ENCODE measurements at regions not wholly inside any gene's neighbourhood (a gene's known extent, or its start where the extent isn't known, plus 50 kb on each side); places are given as distances from the start of the nearest gene placed in this dataset.
"Not testable (repeated sequence)": the region's sequence is repeated elsewhere in the genome, so short reads cannot be mapped to it uniquely, and the experiment has no call there.

GRCh38 chr7:84876061-84876821 is 310.6 kb downstream of the SEMA3D start:
- H3K9me3 ChIP-seq (ENCODE audit: severe bottlenecking): no peaks in the 10 kb centered on the region
- no peak overlapping the region for H3K4me3 ChIP-seq (ENCODE audit: severe bottlenecking)
- no peak for ATAC-seq (ENCODE audit: low read depth)
- TF ChIP-seq CTCF (IDR thresholded peaks at IDR 0.05; ENCODE audit: poor library complexity, severe bottlenecking): no peak
- H3K4me1 ChIP-seq (ENCODE audit: insufficient read depth, poor library complexity, severe bottlenecking): no peaks in the 10 kb centered on the region
- no peaks in the 10 kb centered on the region for H3K27me3 ChIP-seq (ENCODE audit: insufficient read depth, poor library complexity, severe bottlenecking)
- no peak for DNase-seq (ENCODE audit: low spot score)
- no peaks in the 10 kb centered on the region for H3K36me3 ChIP-seq (ENCODE audit: low read depth)
- H3K27ac ChIP-seq (ENCODE audit: poor library complexity, severe bottlenecking): no peak overlapping the region

- DNase-seq (ENCODE audit: low spot score) (no peak), ATAC-seq (ENCODE audit: low read depth) (no peak)
- Histone ChIP-seq H3K27ac (ENCODE audit: poor library complexity, severe bottlenecking) (no peak overlapping the region), H3K4me3 (ENCODE audit: severe bottlenecking) (no peak overlapping the region), H3K36me3 (ENCODE audit: low read depth) (no peaks in the 10 kb centered on the region), H3K4me1 (ENCODE audit: insufficient read depth, poor library complexity, severe bottlenecking) (no peaks in the 10 kb centered on the region), H3K9me3 (ENCODE audit: severe bottlenecking) (no peaks in the 10 kb centered on the region), H3K27me3 (ENCODE audit: insufficient read depth, poor library complexity, severe bottlenecking) (no peaks in the 10 kb centered on the region)
- no peak for TF ChIP-seq CTCF (IDR thresholded peaks at IDR 0.05; ENCODE audit: poor library complexity, severe bottlenecking)
Observed at GRCh38 chr7:84865560-84865959, 321.3 kb downstream of the SEMA3D start.

GRCh38 chr7:84857336-84857735 is 329.5 kb downstream of the SEMA3D start:
- Histone ChIP-seq H3K4me3 (ENCODE audit: severe bottlenecking) (no peak overlapping the region), H3K4me1 (ENCODE audit: insufficient read depth, poor library complexity, severe bottlenecking) (no peaks in the 10 kb centered on the region), H3K27me3 (ENCODE audit: insufficient read depth, poor library complexity, severe bottlenecking) (no peaks in the 10 kb centered on the region), H3K36me3 (ENCODE audit: low read depth) (no peaks in the 10 kb centered on the region), H3K27ac (ENCODE audit: poor library complexity, severe bottlenecking) (no peak overlapping the region), H3K9me3 (ENCODE audit: severe bottlenecking) (no peaks in the 10 kb centered on the region)
- ATAC-seq (ENCODE audit: low read depth): no peak
- no peak for TF ChIP-seq CTCF (IDR thresholded peaks at IDR 0.05; ENCODE audit: poor library complexity, severe bottlenecking)
- DNase-seq (ENCODE audit: low spot score): no peak

GRCh38 chr7:84855758-84856157 is 331.1 kb downstream of the SEMA3D start:
- H3K36me3 ChIP-seq (ENCODE audit: low read depth): no peaks in the 10 kb centered on the region
- no peaks in the 10 kb centered on the region for H3K9me3 ChIP-seq (ENCODE audit: severe bottlenecking)
- no peak for TF ChIP-seq CTCF (IDR thresholded peaks at IDR 0.05; ENCODE audit: poor library complexity, severe bottlenecking)
- no peaks in the 10 kb centered on the region for H3K27me3 ChIP-seq (ENCODE audit: insufficient read depth, poor library complexity, severe bottlenecking)
- ATAC-seq (ENCODE audit: low read depth) (no peak), DNase-seq (ENCODE audit: low spot score) (no peak)
- no peak overlapping the region for H3K27ac ChIP-seq (ENCODE audit: poor library complexity, severe bottlenecking)
- H3K4me1 ChIP-seq (ENCODE audit: insufficient read depth, poor library complexity, severe bottlenecking): no peaks in the 10 kb centered on the region
- H3K4me3 ChIP-seq (ENCODE audit: severe bottlenecking): no peak overlapping the region

- not testable (repeated sequence) for H3K4me1 ChIP-seq (ENCODE audit: insufficient read depth, poor library complexity, severe bottlenecking); ATAC-seq (ENCODE audit: low read depth); H3K4me3 ChIP-seq (ENCODE audit: severe bottlenecking); H3K36me3 ChIP-seq (ENCODE audit: low read depth); DNase-seq (ENCODE audit: low spot score); H3K9me3 ChIP-seq (ENCODE audit: severe bottlenecking); H3K27ac ChIP-seq (ENCODE audit: poor library complexity, severe bottlenecking); H3K27me3 ChIP-seq (ENCODE audit: insufficient read depth, poor library complexity, severe bottlenecking)
Observed at GRCh38 chr7:84848974-84849372, 337.9 kb downstream of the SEMA3D start.

Data from RWPE2 (cell line).